NCI-H446 treated with DMSO at 0.1 percent for 48 hours (cell line): ENCODE measurements at regions not wholly inside any gene's neighbourhood (a gene's known extent, or its start where the extent isn't known, plus 50 kb on each side); places are given as distances from the start of the nearest gene placed in this dataset.
"Not testable (repeated sequence)": the region's sequence is repeated elsewhere in the genome, so short reads cannot be mapped to it uniquely, and the experiment has no call there.

Experiments used
- DNase-seq: peaks from one replicate; lab custom pipeline; 2025; lab: John Stamatoyannopoulos, UW

- DNase-seq = no peak
Measured at GRCh38 chr9:89839449-89839848, 234.6 kb downstream of the GADD45G start.

GRCh38 chr9:89839952-89840351 lies 235.1 kb downstream of the GADD45G start:
- DNase-seq = no peak

- no peak for DNase-seq
Measured at GRCh38 chr9:89841456-89841855, 236.6 kb downstream of the GADD45G start.

- DNase-seq = no peak
Measured at GRCh38 chr9:89842267-89842768, 237.5 kb downstream of the GADD45G start.

GRCh38 chr9:89843074-89843473 lies 238.3 kb downstream of the GADD45G start:
- no peak for DNase-seq

GRCh38 chr9:89843591-89843990 lies 238.8 kb downstream of the GADD45G start:
- DNase-seq = no peak

- no peak for DNase-seq
Measured at GRCh38 chr9:89844075-89844474, 239.3 kb downstream of the GADD45G start.

GRCh38 chr9:89844535-89844934 lies 239.7 kb downstream of the GADD45G start:
- no peak for DNase-seq

GRCh38 chr9:89845321-89845720 lies 240.5 kb downstream of the GADD45G start:
- no peak for DNase-seq

GRCh38 chr9:89845862-89846261 lies 241.1 kb downstream of the GADD45G start:
- DNase-seq = no peak

GRCh38 chr9:89848060-89849040 lies 243.5 kb downstream of the GADD45G start:
- no peak for DNase-seq

- DNase-seq = no peak
Measured at GRCh38 chr9:89849096-89849495, 244.3 kb downstream of the GADD45G start.

GRCh38 chr9:89850153-89850552 lies 245.3 kb downstream of the GADD45G start:
- DNase-seq = no peak

- no peak for DNase-seq
Measured at GRCh38 chr9:89850631-89851325, 246.0 kb downstream of the GADD45G start.

- DNase-seq = no peak
Measured at GRCh38 chr9:89853161-89853560, 248.3 kb downstream of the GADD45G start.

GRCh38 chr9:89853931-89854330 lies 249.1 kb downstream of the GADD45G start:
- DNase-seq = no peak

GRCh38 chr9:89854715-89855475 lies 250.1 kb downstream of the GADD45G start:
- no peak for DNase-seq

- not testable (repeated sequence) for DNase-seq
Measured at GRCh38 chr9:89856296-89856695, 251.5 kb downstream of the GADD45G start.

GRCh38 chr9:89856950-89857349 lies 252.1 kb downstream of the GADD45G start:
- peak; percentile 42 for DNase-seq

- not testable (repeated sequence) for DNase-seq
Measured at GRCh38 chr9:89859842-89860241, 255.0 kb downstream of the GADD45G start.

- DNase-seq = not testable (repeated sequence)
Measured at GRCh38 chr9:89861371-89861770, 256.6 kb downstream of the GADD45G start.

- no peak for DNase-seq
Measured at GRCh38 chr9:89862316-89862715, 257.5 kb downstream of the GADD45G start.
